GM21447 (cell line): ENCODE measurements at regions not wholly inside any gene's neighbourhood (a gene's known extent, or its start where the extent isn't known, plus 50 kb on each side); places are given as distances from the start of the nearest gene placed in this dataset.

Source experiments
- ATAC-seq: cut with Tn5 transposase; IDR thresholded peaks from one replicate; pipeline ENCODE4 v1.9.1; 2021; ENCODE audit not compliant: unreplicated experiment

DNA sequence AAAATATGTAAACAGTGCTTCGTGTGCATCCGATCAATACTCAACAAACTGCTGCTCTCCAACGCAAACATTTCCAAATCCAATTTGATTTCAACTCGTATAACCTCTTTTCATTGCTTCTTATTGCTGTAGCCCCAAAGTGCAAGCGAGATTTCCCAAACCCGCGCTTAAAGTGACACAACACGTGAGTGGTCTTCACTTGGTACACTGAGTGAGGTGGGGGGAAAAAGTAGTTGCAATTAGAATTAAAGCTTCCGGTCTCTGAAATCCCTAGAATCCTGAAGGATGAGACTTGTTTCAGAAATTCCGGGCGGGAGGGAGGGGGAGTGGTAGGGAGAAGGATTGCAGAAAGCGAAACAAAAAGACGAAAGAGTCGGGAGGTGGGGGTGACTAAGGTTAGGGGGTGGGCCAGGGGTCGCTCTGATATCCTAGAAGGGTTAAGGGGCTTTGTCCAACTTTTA, 387.5 kb downstream of the BCAT1 start:
- ATAC-seq: no peak

DNA sequence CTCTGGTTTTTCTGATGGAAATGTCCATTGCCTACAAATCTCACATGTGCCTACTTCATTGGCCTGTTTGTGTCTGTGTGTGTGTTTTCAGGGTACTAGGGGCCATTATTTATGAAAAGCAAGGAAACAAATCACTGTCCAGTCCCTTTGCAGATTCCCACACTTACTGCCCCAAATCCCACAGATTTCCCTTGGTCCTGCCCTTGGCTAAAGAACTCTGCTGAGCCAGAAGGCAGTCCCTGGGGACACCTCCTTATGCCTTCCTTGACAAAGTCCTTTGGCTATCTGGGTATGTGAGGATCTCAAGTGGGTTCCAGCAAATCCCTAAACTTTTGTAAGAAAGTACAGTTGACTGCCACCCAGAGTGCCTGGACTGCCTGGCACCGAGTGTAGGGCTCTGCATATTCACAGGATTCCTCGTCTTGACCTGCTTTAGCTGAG, 388.1 kb downstream of the BCAT1 start:
- no peak for ATAC-seq

DNA sequence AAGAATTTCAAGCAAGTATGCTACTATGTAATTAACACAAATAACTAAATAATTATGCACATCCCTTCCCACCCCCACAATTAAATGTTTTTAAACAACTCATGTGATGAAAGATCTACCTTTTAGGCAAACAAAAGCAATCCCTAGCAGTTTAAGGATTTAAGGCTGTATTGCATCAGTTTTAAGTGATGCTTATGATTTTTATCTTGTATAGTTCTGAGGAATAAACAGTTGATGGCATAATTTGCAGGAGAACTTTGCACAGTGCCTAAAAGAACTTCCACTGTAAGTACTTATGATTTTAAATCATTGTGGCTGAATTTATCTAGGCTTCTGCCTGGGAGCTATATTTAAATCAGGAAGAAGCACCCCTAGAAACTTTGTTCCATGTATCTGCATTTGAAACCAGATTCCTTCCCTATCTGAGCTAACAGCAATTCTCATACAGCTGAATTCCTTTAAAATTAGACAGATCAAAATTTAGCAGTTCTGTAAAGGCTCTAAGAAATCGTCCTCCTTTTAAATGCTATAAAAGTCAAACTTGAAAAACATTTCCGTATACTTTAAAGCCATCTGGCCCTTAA, 388.6 kb downstream of the BCAT1 start:
- no peak for ATAC-seq

DNA sequence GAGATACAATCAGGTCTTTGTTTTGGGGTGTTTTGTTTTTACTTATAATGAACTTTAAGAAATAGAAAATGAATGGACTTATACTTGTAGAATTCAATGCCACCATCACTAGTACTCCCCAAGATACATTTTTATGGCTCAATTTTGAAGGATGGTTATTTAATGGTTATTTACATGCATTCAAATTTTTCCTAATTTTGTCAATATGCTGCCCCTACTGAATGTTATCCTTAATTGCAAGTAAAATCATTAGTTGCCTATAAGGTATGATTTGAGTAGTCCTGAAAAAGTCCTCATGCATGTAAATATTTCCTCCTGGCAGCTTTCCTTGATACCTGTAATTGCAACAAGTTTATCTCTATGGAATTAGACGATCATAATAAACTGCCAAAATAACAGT, 391.2 kb downstream of the BCAT1 start:
- no peak for ATAC-seq

DNA sequence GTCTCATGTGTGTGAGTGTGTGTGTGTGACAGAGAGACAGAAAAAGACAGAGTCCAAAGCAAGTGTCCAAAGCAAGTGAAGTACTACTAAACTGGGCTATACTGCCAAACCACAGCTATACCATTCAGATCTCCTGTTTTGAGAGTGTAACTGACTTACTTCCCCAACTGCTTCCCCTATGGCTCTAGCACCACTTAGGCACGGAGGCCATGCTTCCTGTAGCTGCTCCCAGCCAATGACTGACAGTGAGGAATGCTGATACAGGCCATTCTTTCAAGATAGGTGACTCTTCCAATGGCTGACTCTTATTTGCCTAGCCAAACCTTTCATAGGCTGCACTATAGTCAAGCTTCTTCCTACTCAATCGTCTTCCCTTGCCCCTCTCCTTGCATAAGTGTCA, 393.2 kb downstream of the BCAT1 start:
- no peak for ATAC-seq

DNA sequence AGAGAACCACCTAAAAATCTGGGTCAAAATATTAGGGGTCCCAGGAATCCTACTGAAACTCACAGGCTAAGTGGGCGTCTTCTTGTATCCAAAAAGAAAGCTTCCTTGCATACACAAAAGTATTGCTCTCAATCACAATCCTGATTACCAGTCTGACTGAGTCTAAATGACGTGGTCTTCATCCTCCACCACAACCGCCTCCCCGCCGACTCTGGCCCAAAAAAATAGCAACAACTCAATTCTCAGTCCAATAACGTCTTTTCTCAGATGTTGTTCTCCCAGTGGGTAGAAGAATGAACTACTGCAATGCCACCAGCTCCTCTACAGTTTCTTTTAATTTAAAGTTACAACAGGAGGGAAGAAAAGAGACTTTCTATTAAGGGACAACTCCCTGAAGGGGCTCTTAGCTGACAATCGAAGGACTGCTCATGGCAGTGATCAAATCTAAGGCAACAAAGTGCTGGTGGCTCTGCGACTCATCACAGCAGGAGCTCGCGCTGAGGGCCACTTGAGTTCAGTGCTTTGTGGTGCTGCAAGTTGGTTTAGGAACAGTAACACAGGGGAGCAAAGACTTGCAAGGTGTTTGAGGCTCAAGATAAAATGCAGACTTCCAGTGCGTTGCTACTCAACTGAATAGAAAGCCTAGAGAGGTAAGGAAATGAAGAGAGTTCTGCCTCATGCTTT, 394.1 kb downstream of the BCAT1 start:
- ATAC-seq: no peak

DNA sequence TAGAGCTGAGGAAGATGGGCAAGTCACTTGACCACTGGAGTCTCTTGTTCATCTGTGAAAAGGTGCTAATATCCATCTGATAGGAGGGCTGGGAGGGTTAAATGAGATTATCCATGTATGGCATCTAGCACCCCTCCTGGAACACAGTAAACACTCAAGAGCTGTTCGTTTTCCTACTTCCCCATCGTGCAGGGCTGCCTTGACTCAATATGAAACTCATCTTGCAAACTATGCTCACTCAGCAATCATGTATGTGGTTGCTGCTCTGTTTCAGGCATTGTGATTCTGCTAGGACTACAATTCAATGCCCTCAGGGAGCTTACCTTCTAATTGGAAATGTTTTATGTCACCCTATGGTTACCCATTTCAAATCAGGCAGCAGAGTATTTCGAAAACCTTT, 395.6 kb downstream of the BCAT1 start:
- ATAC-seq: no peak

DNA sequence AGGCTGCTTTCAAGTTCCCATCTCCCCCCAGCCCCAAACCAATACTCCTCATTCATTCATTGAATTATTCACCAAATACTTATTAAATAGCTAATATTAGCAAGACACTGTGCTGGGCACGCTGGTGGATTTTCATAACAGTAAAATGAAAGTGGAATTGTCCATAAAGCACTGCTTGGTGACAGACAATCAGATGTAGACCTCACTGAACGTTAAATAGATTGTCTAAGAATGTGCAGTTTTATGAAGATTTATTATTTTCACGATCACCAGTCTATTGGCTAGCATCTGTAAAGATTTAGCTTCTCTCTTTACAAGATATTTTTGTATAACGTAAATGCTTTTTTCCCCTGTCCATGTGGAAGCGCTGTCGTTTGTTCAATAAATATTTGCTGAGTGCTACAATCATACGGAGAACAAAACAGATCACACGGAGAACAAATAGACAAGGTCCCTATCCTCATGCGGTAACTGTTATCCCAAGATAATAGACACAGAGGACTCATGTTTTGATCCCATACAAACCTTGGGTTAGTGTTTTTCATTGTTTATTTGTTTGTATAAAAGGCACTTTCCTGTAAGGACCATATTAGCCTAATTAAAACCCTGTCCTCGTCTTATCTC, 397.6 kb downstream of the BCAT1 start:
- ATAC-seq: no peak

DNA sequence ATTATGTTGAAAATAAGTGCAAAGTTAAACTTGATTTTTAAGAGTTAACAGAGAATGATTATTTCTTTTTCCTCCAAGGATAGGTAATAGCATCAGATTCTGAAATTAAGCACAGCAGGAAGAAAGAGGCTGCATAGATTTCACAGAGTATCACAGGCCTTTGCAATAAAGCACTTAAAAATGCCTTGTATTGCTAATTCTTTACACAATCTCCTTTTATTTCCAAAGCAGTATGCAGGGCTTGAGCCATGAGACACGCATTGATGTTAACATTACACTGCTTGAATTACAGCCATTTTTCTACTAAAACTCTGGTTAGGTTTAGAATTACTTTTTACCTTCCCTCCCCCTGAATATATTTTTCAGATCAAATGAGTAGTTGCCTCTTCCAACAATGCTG, 398.3 kb downstream of the BCAT1 start:
- no peak for ATAC-seq

DNA sequence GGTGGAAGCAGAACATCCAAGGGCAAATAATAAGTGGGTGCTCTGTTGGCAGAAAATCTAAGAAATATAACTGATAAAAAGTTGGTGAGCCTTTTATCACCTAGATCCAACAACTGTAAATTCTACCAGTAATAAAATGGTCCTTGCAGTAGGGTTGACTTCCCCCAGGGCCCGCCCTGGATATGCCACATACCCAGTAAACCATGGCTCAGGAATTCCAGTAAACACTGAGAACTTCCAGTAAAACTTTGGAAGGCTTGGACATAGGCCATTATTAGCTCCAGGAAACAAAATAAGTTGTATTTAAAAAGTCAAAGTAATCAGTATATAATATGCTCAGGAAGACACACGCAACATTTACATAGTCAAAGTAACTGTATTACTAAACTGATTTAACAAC, 402.2 kb downstream of the BCAT1 start:
- ATAC-seq: no peak

DNA sequence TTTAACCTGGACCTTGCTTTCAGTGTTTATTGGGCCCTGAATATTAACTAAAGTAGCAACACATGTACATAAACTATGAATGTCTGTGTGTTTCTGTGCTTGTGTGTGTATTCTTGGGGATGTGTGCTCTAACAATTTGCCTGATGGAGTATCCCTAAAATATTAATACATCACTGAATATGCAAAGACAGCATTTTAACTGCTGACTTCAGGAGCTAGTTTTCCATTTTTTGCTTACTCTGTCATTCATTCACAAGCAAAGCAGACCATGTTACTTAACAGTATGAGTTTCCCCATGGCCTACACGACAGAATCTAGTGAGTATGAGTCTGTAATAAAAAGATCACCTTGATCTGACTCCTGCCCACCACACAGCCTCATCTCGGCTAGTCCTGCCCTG, 402.8 kb downstream of the BCAT1 start:
- ATAC-seq: no peak

DNA sequence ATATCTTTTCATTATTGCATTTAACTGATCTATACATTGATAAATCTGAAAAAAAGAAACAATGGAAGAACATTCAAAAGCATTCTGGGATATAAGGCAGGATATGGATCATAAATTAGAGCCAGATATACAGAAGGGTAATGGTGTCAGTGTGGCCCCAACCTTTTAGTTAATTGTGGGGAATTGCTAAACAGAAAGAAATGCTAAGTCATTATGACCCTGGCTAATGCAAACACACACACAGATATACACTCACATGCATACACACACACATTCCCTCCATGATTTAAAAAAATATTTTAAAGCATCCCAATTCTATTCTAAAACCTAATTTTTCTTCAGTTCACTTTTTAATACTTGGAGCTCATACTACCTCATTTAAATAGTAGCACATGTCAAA, 404.5 kb downstream of the BCAT1 start:
- ATAC-seq: no peak

DNA sequence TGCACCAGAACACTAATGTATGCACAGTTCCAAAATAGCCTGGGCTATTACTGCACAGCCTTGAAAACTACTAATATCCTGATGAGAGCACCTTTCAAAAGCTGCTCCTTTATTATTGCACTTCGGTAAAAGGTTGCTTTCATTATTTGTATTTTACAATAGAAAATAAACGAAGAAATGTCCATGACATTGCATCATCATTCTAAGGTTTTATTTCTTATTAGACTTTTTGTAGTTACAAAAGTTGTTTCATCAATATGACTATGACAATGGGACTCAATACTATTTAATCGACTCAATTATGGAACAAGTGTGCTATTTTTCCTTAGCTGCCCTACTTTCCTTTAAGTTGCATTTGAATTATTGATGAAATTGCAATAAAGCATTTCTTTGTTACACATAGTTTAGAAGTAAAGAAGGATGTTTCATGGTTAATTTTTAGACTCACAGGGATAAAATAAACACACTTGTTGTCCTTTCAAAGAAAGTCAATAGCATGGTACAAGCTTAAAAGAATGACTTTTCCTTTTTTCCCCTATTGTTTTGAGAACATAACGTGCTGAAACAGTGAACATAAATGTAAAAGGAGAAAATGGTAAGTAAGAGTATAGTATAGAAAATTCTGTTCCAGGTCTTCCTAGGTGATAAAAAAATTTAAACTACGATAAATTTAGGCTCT, 407.6 kb downstream of the BCAT1 start:
- no peak for ATAC-seq

DNA sequence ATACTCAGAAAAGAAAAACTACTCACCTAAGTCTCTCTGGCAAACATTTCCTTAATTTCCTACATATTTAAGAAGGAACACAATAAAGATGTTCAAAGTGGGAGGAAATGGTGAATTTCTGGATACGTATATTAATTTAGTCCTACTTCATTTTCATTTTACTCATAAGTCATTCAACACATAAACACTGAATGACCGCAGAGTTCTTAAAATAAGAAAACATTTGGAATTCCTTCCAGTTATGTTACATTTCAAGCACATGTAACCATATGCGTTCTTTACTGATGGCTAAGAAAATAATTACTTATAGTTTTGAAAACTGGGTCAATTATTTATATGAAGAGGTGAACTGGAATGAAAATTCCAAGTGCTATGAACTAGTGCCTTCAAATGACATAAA, 409.3 kb downstream of the BCAT1 start:
- ATAC-seq: no peak

DNA sequence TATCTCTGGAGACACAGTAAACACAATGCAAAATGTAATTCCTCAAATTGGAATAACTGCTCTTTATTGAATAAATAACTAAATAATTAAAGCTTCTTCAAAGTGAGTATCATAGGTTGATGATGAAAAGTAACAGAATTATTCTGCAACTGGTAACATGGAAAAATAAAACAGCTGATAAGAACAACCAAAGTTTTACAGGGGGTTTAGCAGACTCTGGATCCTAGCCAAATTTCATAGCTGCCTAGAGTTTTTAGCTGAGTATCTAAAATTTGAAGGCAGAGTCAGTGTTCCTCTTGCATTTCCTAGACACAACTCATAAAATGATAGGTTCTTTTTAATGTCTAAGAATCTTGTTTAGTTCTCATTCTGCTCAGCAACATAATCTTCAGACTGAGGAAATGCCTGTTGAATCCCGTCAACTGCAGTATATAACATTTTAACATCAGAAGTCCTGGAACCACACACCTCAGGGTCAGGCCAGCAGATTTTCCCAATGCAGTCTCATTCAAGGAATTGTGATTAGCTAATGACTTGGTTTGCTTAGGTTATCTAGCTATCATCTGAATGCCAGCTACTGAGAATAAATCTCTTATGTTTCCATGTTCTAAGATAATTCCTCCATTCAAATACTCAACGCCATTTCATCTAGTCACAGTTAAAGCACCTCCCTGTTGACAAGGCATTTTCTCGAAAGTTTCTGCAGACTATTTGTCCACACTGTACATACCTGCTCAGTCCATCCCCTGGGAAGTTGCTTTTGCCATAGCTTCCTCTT, 411.6 kb downstream of the BCAT1 start:
- ATAC-seq: no peak

DNA sequence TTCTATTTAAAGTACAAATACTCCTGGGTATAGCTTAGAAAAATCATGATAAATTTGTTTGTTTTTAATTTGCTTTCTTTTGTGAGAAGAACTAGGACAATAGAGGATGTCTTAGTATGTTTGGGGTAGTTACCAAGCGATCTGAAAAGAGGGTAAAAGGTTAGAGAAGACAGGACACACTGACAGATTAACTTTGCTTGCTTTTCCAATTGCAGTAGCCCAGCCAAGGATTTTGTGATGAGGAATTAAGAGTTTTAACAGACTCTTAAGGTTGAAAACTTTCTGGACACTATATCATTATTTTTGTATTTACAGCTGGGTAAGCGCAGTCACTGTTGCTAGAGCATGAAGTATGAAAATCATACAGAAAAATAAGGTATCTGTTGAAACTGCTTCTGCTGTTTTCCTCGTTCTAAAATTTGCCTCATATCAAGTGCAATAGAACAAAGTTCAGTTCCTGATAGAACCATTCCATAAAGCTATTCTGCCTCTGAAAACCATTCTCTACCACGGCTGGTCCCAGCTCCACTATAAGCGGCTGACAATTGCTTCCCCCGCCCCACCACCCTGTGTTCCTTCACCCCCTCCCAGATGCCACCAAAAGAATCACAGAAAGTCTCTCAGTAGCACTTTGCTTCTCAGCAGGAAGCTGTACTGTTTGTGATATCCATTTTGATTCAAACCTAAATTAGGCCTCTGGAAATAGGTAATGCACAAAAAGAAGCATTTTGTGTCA, 413.4 kb downstream of the BCAT1 start:
- no peak for ATAC-seq

DNA sequence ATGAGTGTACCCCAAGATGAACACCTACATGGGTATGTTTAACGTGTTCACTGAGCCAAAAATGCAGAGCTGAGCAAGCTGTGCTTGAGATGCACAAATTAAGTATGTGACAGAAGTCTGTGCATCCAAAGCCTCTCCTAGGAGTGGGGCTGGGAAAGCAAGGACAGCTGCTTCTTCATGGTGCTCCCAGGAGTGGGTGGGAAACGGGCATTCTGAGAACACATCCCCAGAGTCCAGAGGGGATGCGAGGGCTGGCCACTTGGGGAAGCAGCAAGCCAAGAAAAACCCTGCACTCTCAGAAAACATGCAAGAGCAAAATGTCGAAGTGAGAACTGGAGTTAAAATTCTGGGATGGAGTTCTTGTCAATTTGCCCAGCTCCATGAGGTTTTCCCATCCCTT, 414.3 kb downstream of the BCAT1 start:
- no peak for ATAC-seq

DNA sequence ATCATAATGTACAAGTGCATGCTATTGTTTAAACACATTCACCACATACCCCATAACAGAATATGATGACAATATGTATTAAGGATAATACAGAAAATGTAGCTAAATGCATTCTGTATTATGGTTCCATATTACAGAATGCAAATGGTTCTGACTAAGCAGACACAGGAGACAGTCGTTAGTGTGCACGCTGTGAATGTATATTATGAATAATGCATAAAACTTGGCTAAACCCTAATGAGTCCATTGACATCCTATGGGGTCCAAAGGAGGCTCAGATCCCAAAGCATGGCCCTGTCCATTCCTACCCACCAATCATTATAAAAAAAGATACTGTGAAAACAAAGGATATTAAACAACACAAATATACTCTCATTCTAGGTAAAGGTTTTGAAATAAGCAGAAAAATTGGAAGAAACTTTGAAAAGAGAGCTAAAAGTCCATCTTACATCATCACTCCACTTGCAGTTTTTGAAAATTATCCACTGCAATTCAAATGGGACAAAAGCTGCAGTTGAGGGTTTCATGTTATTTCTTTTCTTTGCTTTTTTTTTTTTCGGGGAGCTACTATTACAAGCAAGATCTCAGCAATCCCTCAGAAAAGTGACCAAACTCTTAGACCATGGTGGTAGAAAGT, 415.1 kb downstream of the BCAT1 start:
- ATAC-seq: no peak

DNA sequence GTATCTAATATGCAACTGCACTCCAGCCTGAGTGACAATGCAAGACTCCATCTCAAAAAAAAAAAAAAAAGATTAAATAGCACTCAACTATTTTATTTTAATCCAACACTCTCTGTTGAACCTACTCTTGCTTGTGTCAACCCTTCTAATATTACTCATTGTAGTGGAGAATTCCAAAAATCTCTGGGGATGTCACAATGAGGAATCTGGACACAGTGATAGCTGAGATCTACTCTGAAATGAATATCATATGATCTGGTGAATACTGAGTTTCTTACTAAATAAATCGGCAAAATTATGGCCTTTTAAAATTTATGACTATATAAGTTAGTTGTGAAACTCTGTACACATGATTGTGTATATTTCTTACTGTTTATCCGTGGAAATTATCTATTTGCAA, 418.2 kb downstream of the BCAT1 start:
- ATAC-seq: no peak

DNA sequence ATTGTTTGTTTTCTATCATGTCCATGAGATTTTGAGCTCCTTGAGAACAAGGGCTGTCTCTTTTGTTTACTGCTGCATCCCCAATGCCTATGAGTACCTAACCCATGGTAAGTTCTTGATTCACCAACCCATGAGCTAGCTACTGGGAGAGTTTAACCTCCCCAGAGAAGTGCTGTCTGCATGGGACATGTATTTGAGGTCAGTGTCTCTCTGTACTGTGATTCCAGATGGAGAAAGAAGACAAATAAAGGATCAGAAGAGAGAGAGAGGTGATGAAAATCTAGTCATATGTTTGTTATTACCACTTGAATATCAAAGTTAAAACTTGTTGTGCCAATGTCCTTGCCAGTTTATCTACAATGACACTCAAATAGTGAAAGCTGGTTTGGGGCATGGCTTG, 421.8 kb downstream of the BCAT1 start:
- no peak for ATAC-seq
